GM18511 (cell line): ENCODE measurements at regions not wholly inside any gene's neighbourhood (a gene's known extent, or its start where the extent isn't known, plus 50 kb on each side); places are given as distances from the start of the nearest gene placed in this dataset.
A peak's percentile ranks its signal among the peaks of the same experiment; 100 is the strongest.

Source experiments
- ATAC-seq: cut with Tn5 transposase; IDR thresholded peaks from one replicate; pipeline ENCODE4 v1.9.1; 2021; ENCODE audit warnings: mild to moderate bottlenecking, moderate library complexity; ENCODE audit not compliant: unreplicated experiment

GRCh38 chr10:88194041-88194887 lies 330.8 kb downstream of the PTEN start:
- ATAC-seq = no peak

- ATAC-seq = no peak
Observed at GRCh38 chr10:88194961-88195367, 331.5 kb downstream of the PTEN start.

GRCh38 chr10:88195841-88196240 lies 332.4 kb downstream of the PTEN start:
- no peak for ATAC-seq

GRCh38 chr10:88196291-88196690 lies 332.9 kb downstream of the PTEN start:
- no peak for ATAC-seq

GRCh38 chr10:88198023-88198422 lies 334.6 kb downstream of the PTEN start:
- ATAC-seq = no peak

GRCh38 chr10:88200312-88201032 lies 337.0 kb downstream of the PTEN start:
- no peak for ATAC-seq

- peak; percentile 66 for ATAC-seq
Observed at GRCh38 chr10:88205842-88206446, 342.5 kb downstream of the PTEN start.

- peak; percentile 50 for ATAC-seq
Observed at GRCh38 chr10:88207121-88207546, 343.7 kb downstream of the PTEN start.

GRCh38 chr10:88209231-88209630 lies 345.8 kb downstream of the PTEN start:
- ATAC-seq = no peak

GRCh38 chr10:88209837-88210561 lies 346.6 kb downstream of the PTEN start:
- no peak for ATAC-seq

- ATAC-seq = no peak
Observed at GRCh38 chr10:88211230-88211629, 347.8 kb downstream of the PTEN start.

GRCh38 chr10:88212069-88212468 lies 348.6 kb downstream of the PTEN start:
- ATAC-seq = no peak

GRCh38 chr10:88213065-88213605 lies 349.7 kb downstream of the PTEN start:
- no peak for ATAC-seq

- ATAC-seq = no peak
Observed at GRCh38 chr10:88216976-88217375, 353.6 kb downstream of the PTEN start.

GRCh38 chr10:88218362-88218761 lies 354.9 kb downstream of the PTEN start:
- no peak for ATAC-seq

- ATAC-seq = no peak
Observed at GRCh38 chr10:88219753-88220152, 356.3 kb downstream of the PTEN start.

GRCh38 chr10:88221010-88221973 lies 357.9 kb downstream of the PTEN start:
- ATAC-seq = no peak

GRCh38 chr10:88222881-88223280 lies 359.5 kb downstream of the PTEN start:
- no peak for ATAC-seq
